K562 (cell line): ENCODE measurements at regions not wholly inside any gene's neighbourhood (a gene's known extent, or its start where the extent isn't known, plus 50 kb on each side); places are given as distances from the start of the nearest gene placed in this dataset.

ENCODE experiments used
- BHLHE40 ChIP-seq: IDR thresholded peaks from 2 replicates; pipeline ENCODE4 v1.6.1; 2011; ENCODE audit warnings: low read length, improper control_type of control experiment
- HDAC2 ChIP-seq: fragments of 450-650 bp; IDR thresholded peaks from 2 replicates; pipeline ENCODE4 v1.6.1; 2016; ENCODE audit warnings: mild to moderate bottlenecking
- HMG20A ChIP-seq: fragments of 450-650 bp; formaldehyde crosslinking; conservative IDR thresholded peaks from 2 replicates; pipeline ENCODE4 v1.4.0; 2020; ENCODE audit warnings: mild to moderate bottlenecking, mixed read lengths
- NRF1 ChIP-seq, 2 experiments: fragments of 450-650 bp; IDR thresholded peaks in 1 of 2; conservative IDR thresholded peaks in 1 of 2; 2 replicates each; pipeline ENCODE4 v1.6.1; 2014; ENCODE audit warnings: mild to moderate bottlenecking in 2 of 2
- RAD21 ChIP-seq, 2 experiments: fragments of 250-450 bp in 1 of 2; fragments of 450-650 bp in 1 of 2; sonication (Bioruptor Pico) in 1 of 2; formaldehyde crosslinking in 1 of 2; IDR thresholded peaks in 1 of 2; conservative IDR thresholded peaks in 1 of 2; 2 replicates each; pipeline versions ENCODE4 v1.4.0 to v1.8.0; 2020 to 2022; ENCODE audit warnings: mild to moderate bottlenecking in 2 of 2, moderate library complexity in 1 of 2

GRCh38 chr2:180279581-180279980, 272.5 kb upstream of the CWC22 start:
- no peak for TF ChIP-seq HMG20A
- no peak for TF ChIP-seq BHLHE40
- TF ChIP-seq NRF1 (conservative IDR thresholded peaks at IDR 0.05 in 1 of 2, IDR thresholded peaks at IDR 0.05 in 1 of 2): no peak
- TF ChIP-seq RAD21 (CRISPR knock-in tag; conservative IDR thresholded peaks at IDR 0.05 in 1 of 2, IDR thresholded peaks at IDR 0.05 in 1 of 2): no peak
- no peak for TF ChIP-seq HDAC2
